H9 (cell line): ENCODE measurements at regions not wholly inside any gene's neighbourhood (a gene's known extent, or its start where the extent isn't known, plus 50 kb on each side); places are given as distances from the start of the nearest gene placed in this dataset.

Experiments
- DNase-seq: peaks from one replicate; pipeline ENCODE4 v3.0.0-alpha.2; 2017
- H2AFZ ChIP-seq: one replicate; pipeline ENCODE4 v1.6.1; 2013; ENCODE audit warnings: mild to moderate bottlenecking, low read length, control low read depth, moderate library complexity
- H2AK5ac ChIP-seq: 2 replicates; pipeline ENCODE4 v1.6.1; 2013; ENCODE audit warnings: low read length, control low read depth, mixed read lengths; ENCODE audit not compliant: insufficient read length
- H2BK120ac ChIP-seq: one replicate; pipeline ENCODE4 v1.6.1; 2013; ENCODE audit warnings: low read depth, mild to moderate bottlenecking, low read length, control low read depth, inconsistent platforms; ENCODE audit not compliant: poor library complexity, severe bottlenecking
- H2BK12ac ChIP-seq: 2 replicates; pipeline ENCODE4 v1.6.1; 2013; ENCODE audit warnings: low read length, control low read depth, mixed read lengths, low read depth; ENCODE audit not compliant: insufficient read length
- H2BK15ac ChIP-seq: 2 replicates; pipeline ENCODE4 v1.6.1; 2013; ENCODE audit warnings: low read depth, low read length, control low read depth
- H2BK20ac ChIP-seq: one replicate; pipeline ENCODE4 v1.6.1; 2013; ENCODE audit warnings: low read depth, mild to moderate bottlenecking, low read length, control low read depth, inconsistent platforms; ENCODE audit not compliant: poor library complexity, severe bottlenecking
- H2BK5ac ChIP-seq: 2 replicates; pipeline ENCODE4 v1.6.1; 2013; ENCODE audit warnings: low read length, control low read depth, mixed read lengths; ENCODE audit not compliant: insufficient read length
- H3K14ac ChIP-seq: 2 replicates; pipeline ENCODE4 v1.6.1; 2013; ENCODE audit warnings: low read length, control low read depth; ENCODE audit not compliant: insufficient read depth
- H3K18ac ChIP-seq: 2 replicates; pipeline ENCODE4 v1.6.1; 2013; ENCODE audit warnings: low read depth, mild to moderate bottlenecking, mixed read lengths, low read length, control low read depth; ENCODE audit not compliant: insufficient read length
- H3K23ac ChIP-seq: 2 replicates; pipeline ENCODE4 v1.6.1; 2013; ENCODE audit warnings: low read length, control low read depth, mixed read lengths, low read depth; ENCODE audit not compliant: insufficient read length
- H3K23me2 ChIP-seq: 2 replicates; pipeline ENCODE4 v1.6.1; 2013; ENCODE audit warnings: low read depth, mild to moderate bottlenecking, mixed read lengths, low read length, control low read depth; ENCODE audit not compliant: insufficient read length, poor library complexity, severe bottlenecking
- H3K27ac ChIP-seq: 2 replicates; pipeline ENCODE4 v1.5.1; 2013; ENCODE audit warnings: low read length, control low read depth, mixed read lengths, low read depth; ENCODE audit not compliant: insufficient read length
- H3K27me3 ChIP-seq: 2 replicates; pipeline ENCODE4 v1.6.1; 2013; ENCODE audit warnings: low read length, control low read depth, inconsistent platforms; ENCODE audit not compliant: insufficient read depth
- H3K4ac ChIP-seq: 2 replicates; pipeline ENCODE4 v1.6.1; 2013; ENCODE audit warnings: low read depth, mild to moderate bottlenecking, control low read depth, inconsistent platforms, low read length, moderate library complexity
- H3K4me1 ChIP-seq: 2 replicates; pipeline ENCODE4 v1.6.1; 2013; ENCODE audit warnings: low read length, control low read depth, inconsistent platforms; ENCODE audit not compliant: insufficient read depth
- H3K4me2 ChIP-seq: 2 replicates; pipeline ENCODE4 v1.6.1; 2013; ENCODE audit warnings: low read length, control low read depth, mixed read lengths; ENCODE audit not compliant: insufficient read length, insufficient read depth
- H3K56ac ChIP-seq: 2 replicates; pipeline ENCODE4 v1.6.1; 2013; ENCODE audit warnings: low read depth, mild to moderate bottlenecking, mixed read lengths, low read length, control low read depth; ENCODE audit not compliant: insufficient read length
- H3K79me1 ChIP-seq: 2 replicates; pipeline ENCODE4 v1.6.1; 2013; ENCODE audit warnings: low read depth, mild to moderate bottlenecking, moderate library complexity, low read length, control low read depth, inconsistent platforms; ENCODE audit not compliant: insufficient read depth, poor library complexity, severe bottlenecking
- H3K79me2 ChIP-seq: 2 replicates; pipeline ENCODE4 v1.6.1; 2013; ENCODE audit warnings: low read length, control low read depth, inconsistent platforms; ENCODE audit not compliant: insufficient read depth
- H3K9ac ChIP-seq: 2 replicates; pipeline ENCODE4 v1.6.1; 2013; ENCODE audit warnings: low read length, control low read depth, mixed read lengths; ENCODE audit not compliant: insufficient read length; ENCODE audit errors: extremely low read depth
- H3K9me3 ChIP-seq: one replicate; pipeline ENCODE4 v1.6.1; 2013; ENCODE audit warnings: low read depth, low read length, inconsistent platforms; ENCODE audit not compliant: control insufficient read depth
- H3T11ph ChIP-seq: one replicate; pipeline ENCODE4 v1.6.1; 2013; ENCODE audit warnings: mild to moderate bottlenecking, low read length, control low read depth, inconsistent platforms
- H4K20me1 ChIP-seq: one replicate; pipeline ENCODE4 v1.6.1; 2013; ENCODE audit not compliant: control insufficient read depth, insufficient read length, insufficient read depth
- H4K5ac ChIP-seq: 2 replicates; pipeline ENCODE4 v1.6.1; 2013; ENCODE audit warnings: low read depth, mild to moderate bottlenecking, mixed read lengths, low read length, control low read depth; ENCODE audit not compliant: insufficient read length
- H4K8ac ChIP-seq: replicated peaks from 2 replicates; pipeline ENCODE4 v1.6.1; 2013; ENCODE audit warnings: low read length, control low read depth, mixed read lengths, low read depth; ENCODE audit not compliant: insufficient read length
- H4K91ac ChIP-seq: 2 replicates; pipeline ENCODE4 v1.6.1; 2013; ENCODE audit warnings: low read depth, mild to moderate bottlenecking, moderate library complexity, mixed read lengths, low read length, control low read depth; ENCODE audit not compliant: insufficient read length
- H3K27ac Mint-ChIP-seq, 3 experiments: 2 replicates in 2 of 3; 3 replicates in 1 of 3; pipeline ENCODE4 v1.8.0; 2020 to 2021; ENCODE audit warnings: mixed read lengths in 3 of 3, mild to moderate bottlenecking in 1 of 3, moderate library complexity in 1 of 3
- H3K27me3 Mint-ChIP-seq: 2 replicates; pipeline ENCODE4 v1.8.0; 2021; ENCODE audit warnings: low read depth, mild to moderate bottlenecking, moderate library complexity, mixed read lengths
- H3K36me3 Mint-ChIP-seq, 3 experiments: 2 replicates in 2 of 3; 3 replicates in 1 of 3; pipeline ENCODE4 v1.8.0; 2020 to 2021; ENCODE audit warnings: low read depth in 3 of 3, mixed read lengths in 3 of 3; ENCODE audit not compliant: insufficient read depth in 1 of 3
- H3K4me1 Mint-ChIP-seq, 2 experiments: 2 replicates each; pipeline ENCODE4 v1.8.0; 2020; ENCODE audit warnings: mixed read lengths in 2 of 2
- H3K4me3 Mint-ChIP-seq, 2 experiments: 2 replicates in 1 of 2; 3 replicates in 1 of 2; pipeline ENCODE4 v1.8.0; 2020 to 2021; ENCODE audit warnings: mild to moderate bottlenecking in 2 of 2, mixed read lengths in 2 of 2, moderate library complexity in 1 of 2
- H3K9me3 Mint-ChIP-seq, 2 experiments: 2 replicates in 1 of 2; 3 replicates in 1 of 2; pipeline ENCODE4 v1.8.0; 2020; ENCODE audit warnings: mild to moderate bottlenecking in 2 of 2, mixed read lengths in 2 of 2, moderate library complexity in 1 of 2
- CTCF ChIP-seq: fragments of 200-600 bp; sonication (generic); conservative IDR thresholded peaks from 3 replicates; pipeline ENCODE4 v1.8.0; 2021; ENCODE audit warnings: antibody characterized with exemption, mild to moderate bottlenecking
- WGBS: extraction: QIAGEN DNeasy Blood & Tissue Kit; methylation state at CpG from one replicate; pipeline ENCODE4 v1.1.7; 2013; ENCODE audit warnings: missing lambda C conversion rate, low lambda C conversion rate, mixed read lengths; ENCODE audit not compliant: insufficient read length; ENCODE audit errors: extremely low coverage; 5-methylcytosine and 5-hydroxymethylcytosine counted together

- no peaks in the 10 kb centered on the region for H3K79me2 ChIP-seq
- no peak overlapping the region for H3K9ac ChIP-seq
- no peak overlapping the region for H3K4ac ChIP-seq
- H3K27me3 Mint-ChIP-seq: peaks cover 12% of the 10 kb centered on the region
- H3K9me3 ChIP-seq: no peaks in the 10 kb centered on the region
- H3K27ac Mint-ChIP-seq: no peak overlapping the region
- no peak overlapping the region for H2BK20ac ChIP-seq
- H3K27ac ChIP-seq: no peak overlapping the region
- no peak overlapping the region for H2BK12ac ChIP-seq
- H3K27me3 ChIP-seq: no peaks in the 10 kb centered on the region
- H2BK120ac ChIP-seq: no peak overlapping the region
- no peak overlapping the region for H3K14ac ChIP-seq
- no peak overlapping the region for H2AFZ ChIP-seq
- H3K4me1 Mint-ChIP-seq: 0 out of 4 replicates have a peak, but pooled peaks cover 3 to 4% of the 10 kb centered on the region in 2 experiments
- WGBS: no CpG with 5 or more reads among the region's 9 CpGs
- H4K8ac ChIP-seq: no peak overlapping the region
- no peak overlapping the region for H4K91ac ChIP-seq
- no peak overlapping the region for H3K56ac ChIP-seq
- H3K9me3 Mint-ChIP-seq: peaks cover 2 to 3% of the 10 kb centered on the region in 2 experiments; a peak in 2 of 5 replicates
- no peak overlapping the region for H3K18ac ChIP-seq
- H3K79me1 ChIP-seq: no peaks in the 10 kb centered on the region
- no peak for TF ChIP-seq CTCF
- H3K4me3 Mint-ChIP-seq: no peak overlapping the region
- no peaks in the 10 kb centered on the region; a peak in 1 of 7 replicates for H3K36me3 Mint-ChIP-seq
- no peaks in the 10 kb centered on the region for H3K4me1 ChIP-seq
- H4K20me1 ChIP-seq: no peaks in the 10 kb centered on the region
- H4K5ac ChIP-seq: no peak overlapping the region
- H2AK5ac ChIP-seq: no peak overlapping the region
- H3K23ac ChIP-seq: no peak overlapping the region
- no peak overlapping the region for H2BK15ac ChIP-seq
- no peak overlapping the region for H2BK5ac ChIP-seq
- H3T11ph ChIP-seq: no peak overlapping the region
- no peak for DNase-seq
- H3K4me2 ChIP-seq: no peak overlapping the region
- H3K23me2 ChIP-seq: no peaks in the 10 kb centered on the region
These were observed 109.7 kb upstream of the PCBD1 start for GRCh38 chr10:70998086-70998485.
